ENCODE measurements at regions not wholly inside any gene's neighbourhood (a gene's known extent, or its start where the extent isn't known, plus 50 kb on each side); places are given as distances from the start of the nearest gene placed in this dataset.

- no peak overlapping the region for H3K9ac ChIP-seq (ENCODE audit: low read depth in 1 of 2, low read length in 2 of 2)
- no peak for DNase-seq (ENCODE audit: low spot score)
- H3K27ac ChIP-seq (ENCODE audit: low read depth in 1 of 2, low read length in 2 of 2): no peak overlapping the region
- H3K4me1 ChIP-seq (ENCODE audit: control insufficient read depth in 4 of 4, insufficient read depth in 4 of 4, low read length in 3 of 4): no peaks in the 10 kb centered on the region
- H3K9me3 ChIP-seq (ENCODE audit: control insufficient read depth in 4 of 4, low read length in 3 of 4): no peaks in the 10 kb centered on the region
- no peaks in the 10 kb centered on the region for H3K36me3 ChIP-seq (ENCODE audit: control insufficient read depth in 4 of 4, insufficient read depth in 3 of 4, low read depth in 1 of 4, low read length in 3 of 4)
- H3K27me3 ChIP-seq (ENCODE audit: control insufficient read depth in 4 of 4, insufficient read depth in 4 of 4, low read length in 3 of 4): peaks cover 0 to 2% (median 0%) of the 10 kb centered on the region in 4 donors
- 91% methylated on average over 14 of the region's 14 CpGs for WGBS
- TF ChIP-seq HNF4A (conservative IDR thresholded peaks at IDR 0.05): no peak
- TF ChIP-seq RAD21 (IDR thresholded peaks at IDR 0.05): no peak
- no peak for TF ChIP-seq EGR1 (IDR thresholded peaks at IDR 0.05; ENCODE audit: low read depth in 2 of 2)
- TF ChIP-seq MAX (IDR thresholded peaks at IDR 0.05): no peak
- no peak for TF ChIP-seq RXRA (IDR thresholded peaks at IDR 0.05)
- TF ChIP-seq YY1 (IDR thresholded peaks at IDR 0.05): no peak
- no peak for TF ChIP-seq FOXA1 (IDR thresholded peaks at IDR 0.05)
- TF ChIP-seq, protein P1, sequence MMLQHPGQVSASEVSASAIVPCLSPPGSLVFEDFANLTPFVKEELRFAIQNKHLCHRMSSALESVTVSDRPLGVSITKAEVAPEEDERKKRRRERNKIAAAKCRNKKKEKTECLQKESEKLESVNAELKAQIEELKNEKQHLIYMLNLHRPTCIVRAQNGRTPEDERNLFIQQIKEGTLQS (IDR thresholded peaks at IDR 0.05): no peak
- TF ChIP-seq, protein P2, sequence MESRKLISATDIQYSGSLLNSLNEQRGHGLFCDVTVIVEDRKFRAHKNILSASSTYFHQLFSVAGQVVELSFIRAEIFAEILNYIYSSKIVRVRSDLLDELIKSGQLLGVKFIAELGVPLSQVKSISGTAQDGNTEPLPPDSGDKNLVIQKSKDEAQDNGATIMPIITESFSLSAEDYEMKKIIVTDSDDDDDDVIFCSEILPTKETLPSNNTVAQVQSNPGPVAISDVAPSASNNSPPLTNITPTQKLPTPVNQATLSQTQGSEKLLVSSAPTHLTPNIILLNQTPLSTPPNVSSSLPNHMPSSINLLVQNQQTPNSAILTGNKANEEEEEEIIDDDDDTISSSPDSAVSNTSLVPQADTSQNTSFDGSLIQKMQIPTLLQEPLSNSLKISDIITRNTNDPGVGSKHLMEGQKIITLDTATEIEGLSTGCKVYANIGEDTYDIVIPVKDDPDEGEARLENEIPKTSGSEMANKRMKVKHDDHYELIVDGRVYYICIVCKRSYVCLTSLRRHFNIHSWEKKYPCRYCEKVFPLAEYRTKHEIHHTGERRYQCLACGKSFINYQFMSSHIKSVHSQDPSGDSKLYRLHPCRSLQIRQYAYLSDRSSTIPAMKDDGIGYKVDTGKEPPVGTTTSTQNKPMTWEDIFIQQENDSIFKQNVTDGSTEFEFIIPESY (IDR thresholded peaks at IDR 0.05): no peak
- no peak for TF ChIP-seq JUND (IDR thresholded peaks at IDR 0.05)
- TF ChIP-seq HNF4G (IDR thresholded peaks at IDR 0.05): no peak
- TF ChIP-seq GABPA (IDR thresholded peaks at IDR 0.05 in 1 of 2, conservative IDR thresholded peaks at IDR 0.05 in 1 of 2): no peak
- TF ChIP-seq, protein P3, sequence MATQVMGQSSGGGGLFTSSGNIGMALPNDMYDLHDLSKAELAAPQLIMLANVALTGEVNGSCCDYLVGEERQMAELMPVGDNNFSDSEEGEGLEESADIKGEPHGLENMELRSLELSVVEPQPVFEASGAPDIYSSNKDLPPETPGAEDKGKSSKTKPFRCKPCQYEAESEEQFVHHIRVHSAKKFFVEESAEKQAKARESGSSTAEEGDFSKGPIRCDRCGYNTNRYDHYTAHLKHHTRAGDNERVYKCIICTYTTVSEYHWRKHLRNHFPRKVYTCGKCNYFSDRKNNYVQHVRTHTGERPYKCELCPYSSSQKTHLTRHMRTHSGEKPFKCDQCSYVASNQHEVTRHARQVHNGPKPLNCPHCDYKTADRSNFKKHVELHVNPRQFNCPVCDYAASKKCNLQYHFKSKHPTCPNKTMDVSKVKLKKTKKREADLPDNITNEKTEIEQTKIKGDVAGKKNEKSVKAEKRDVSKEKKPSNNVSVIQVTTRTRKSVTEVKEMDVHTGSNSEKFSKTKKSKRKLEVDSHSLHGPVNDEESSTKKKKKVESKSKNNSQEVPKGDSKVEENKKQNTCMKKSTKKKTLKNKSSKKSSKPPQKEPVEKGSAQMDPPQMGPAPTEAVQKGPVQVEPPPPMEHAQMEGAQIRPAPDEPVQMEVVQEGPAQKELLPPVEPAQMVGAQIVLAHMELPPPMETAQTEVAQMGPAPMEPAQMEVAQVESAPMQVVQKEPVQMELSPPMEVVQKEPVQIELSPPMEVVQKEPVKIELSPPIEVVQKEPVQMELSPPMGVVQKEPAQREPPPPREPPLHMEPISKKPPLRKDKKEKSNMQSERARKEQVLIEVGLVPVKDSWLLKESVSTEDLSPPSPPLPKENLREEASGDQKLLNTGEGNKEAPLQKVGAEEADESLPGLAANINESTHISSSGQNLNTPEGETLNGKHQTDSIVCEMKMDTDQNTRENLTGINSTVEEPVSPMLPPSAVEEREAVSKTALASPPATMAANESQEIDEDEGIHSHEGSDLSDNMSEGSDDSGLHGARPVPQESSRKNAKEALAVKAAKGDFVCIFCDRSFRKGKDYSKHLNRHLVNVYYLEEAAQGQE (IDR thresholded peaks at IDR 0.05): no peak
- TF ChIP-seq TAF1 (conservative IDR thresholded peaks at IDR 0.05): no peak
- no peak for TF ChIP-seq NR2F2 (IDR thresholded peaks at IDR 0.05)
- no peak for TF ChIP-seq FOXA2 (IDR thresholded peaks at IDR 0.05)
- TF ChIP-seq, protein P4, sequence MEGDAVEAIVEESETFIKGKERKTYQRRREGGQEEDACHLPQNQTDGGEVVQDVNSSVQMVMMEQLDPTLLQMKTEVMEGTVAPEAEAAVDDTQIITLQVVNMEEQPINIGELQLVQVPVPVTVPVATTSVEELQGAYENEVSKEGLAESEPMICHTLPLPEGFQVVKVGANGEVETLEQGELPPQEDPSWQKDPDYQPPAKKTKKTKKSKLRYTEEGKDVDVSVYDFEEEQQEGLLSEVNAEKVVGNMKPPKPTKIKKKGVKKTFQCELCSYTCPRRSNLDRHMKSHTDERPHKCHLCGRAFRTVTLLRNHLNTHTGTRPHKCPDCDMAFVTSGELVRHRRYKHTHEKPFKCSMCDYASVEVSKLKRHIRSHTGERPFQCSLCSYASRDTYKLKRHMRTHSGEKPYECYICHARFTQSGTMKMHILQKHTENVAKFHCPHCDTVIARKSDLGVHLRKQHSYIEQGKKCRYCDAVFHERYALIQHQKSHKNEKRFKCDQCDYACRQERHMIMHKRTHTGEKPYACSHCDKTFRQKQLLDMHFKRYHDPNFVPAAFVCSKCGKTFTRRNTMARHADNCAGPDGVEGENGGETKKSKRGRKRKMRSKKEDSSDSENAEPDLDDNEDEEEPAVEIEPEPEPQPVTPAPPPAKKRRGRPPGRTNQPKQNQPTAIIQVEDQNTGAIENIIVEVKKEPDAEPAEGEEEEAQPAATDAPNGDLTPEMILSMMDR (IDR thresholded peaks at IDR 0.05; ENCODE audit: low read depth, low read length, missing input control): no peak
- H3K4me3 ChIP-seq (ENCODE audit: low read depth in 1 of 3, low read length in 3 of 3): no peak overlapping the region
These were observed 379.4 kb upstream of the SEMA3D start for GRCh38 chr7:85566095-85566794.

Data from liver (tissue), 8 donors.